SK-N-SH treated with all-trans-retinoic acid at 6 μM for 48 hours (cell line): ENCODE measurements at regions not wholly inside any gene's neighbourhood (a gene's known extent, or its start where the extent isn't known, plus 50 kb on each side); places are given as distances from the start of the nearest gene placed in this dataset.

Experiments used
- ATAC-seq: fragments of 200-7000 bp; cut with Tn5 transposase; 3 replicates; pipeline ENCODE4 v1.9.1; 2020; ENCODE audit warnings: mild to moderate bottlenecking, moderate library complexity
- ARNTL ChIP-seq: fragments of 450-650 bp; formaldehyde crosslinking; IDR thresholded peaks from 2 replicates; pipeline ENCODE4 v1.5.0; 2020; ENCODE audit warnings: low read depth, mild to moderate bottlenecking, moderate library complexity, borderline replicate concordance
- BACH2 ChIP-seq: fragments of 250-450 bp; sonication (Bioruptor Pico); IDR thresholded peaks from 2 replicates; pipeline ENCODE4 v1.9.0; 2021; ENCODE audit warnings: mild to moderate bottlenecking, borderline replicate concordance
- CSDC2 ChIP-seq: fragments of 250-450 bp; sonication (Bioruptor Pico); IDR thresholded peaks from 2 replicates; pipeline ENCODE4 v1.5.0; 2020; ENCODE audit warnings: mild to moderate bottlenecking, moderate library complexity
- ESRRG ChIP-seq: fragments of 250-450 bp; sonication (Bioruptor Pico); IDR thresholded peaks from 2 replicates; pipeline ENCODE4 v1.6.1; 2021; ENCODE audit warnings: mild to moderate bottlenecking
- GLIS3 ChIP-seq: fragments of 250-450 bp; sonication (Bioruptor Pico); IDR thresholded peaks from 2 replicates; pipeline ENCODE4 v1.5.0; 2020; ENCODE audit warnings: mild to moderate bottlenecking, moderate library complexity
- ISL1 ChIP-seq: fragments of 250-450 bp; sonication (Bioruptor Pico); IDR thresholded peaks from 2 replicates; pipeline ENCODE4 v2.1.2; 2022; ENCODE audit warnings: mild to moderate bottlenecking, moderate library complexity
- OSR1 ChIP-seq: fragments of 250-450 bp; sonication (Bioruptor Pico); IDR thresholded peaks from 2 replicates; pipeline ENCODE4 v1.8.0; 2022; ENCODE audit warnings: moderate library complexity, mild to moderate bottlenecking, inconsistent platforms
- PPARA ChIP-seq: fragments of 250-450 bp; sonication (Bioruptor Pico); IDR thresholded peaks from 2 replicates; pipeline ENCODE4 v1.5.0; 2020; ENCODE audit warnings: mild to moderate bottlenecking, borderline replicate concordance
- RARB ChIP-seq: fragments of 250-450 bp; sonication (Bioruptor Pico); IDR thresholded peaks from 2 replicates; pipeline ENCODE4 v1.8.0; 2021; ENCODE audit warnings: mild to moderate bottlenecking, moderate library complexity
- SNAI2 ChIP-seq: fragments of 250-450 bp; sonication (Bioruptor Pico); IDR thresholded peaks from 2 replicates; pipeline ENCODE4 v1.5.0; 2020; ENCODE audit warnings: mild to moderate bottlenecking, moderate library complexity
- TOX ChIP-seq: fragments of 250-450 bp; sonication (Bioruptor Pico); IDR thresholded peaks from 2 replicates; pipeline ENCODE4 v1.8.0; 2021; ENCODE audit warnings: mild to moderate bottlenecking, moderate library complexity, borderline replicate concordance
- ZC3H10 ChIP-seq: fragments of 250-450 bp; sonication (Bioruptor Pico); IDR thresholded peaks from 2 replicates; pipeline ENCODE4 v1.5.1; 2021; ENCODE audit warnings: mild to moderate bottlenecking, moderate library complexity
- ZFP3 ChIP-seq: fragments of 250-450 bp; sonication (Bioruptor Pico); IDR thresholded peaks from 2 replicates; pipeline ENCODE4 v1.5.0; 2020; ENCODE audit warnings: mild to moderate bottlenecking, moderate library complexity
- ZFP30 ChIP-seq: fragments of 450-650 bp; formaldehyde crosslinking; IDR thresholded peaks from 2 replicates; pipeline ENCODE4 v1.5.0; 2022; ENCODE audit warnings: mild to moderate bottlenecking, moderate library complexity
- ZNF565 ChIP-seq: fragments of 450-650 bp; formaldehyde crosslinking; conservative IDR thresholded peaks from 2 replicates; pipeline ENCODE4 v1.5.0; 2020; ENCODE audit warnings: low read depth, mild to moderate bottlenecking, moderate library complexity
- ZNF70 ChIP-seq: fragments of 450-650 bp; formaldehyde crosslinking; IDR thresholded peaks from 2 replicates; pipeline ENCODE4 v1.5.0; 2020; ENCODE audit warnings: mild to moderate bottlenecking, moderate library complexity
- ZNF8 ChIP-seq: fragments of 450-650 bp; formaldehyde crosslinking; IDR thresholded peaks from 2 replicates; pipeline ENCODE4 v1.5.0; 2020; ENCODE audit warnings: mild to moderate bottlenecking, moderate library complexity
- TF ChIP-seq, protein P1 (sequence below): fragments of 250-450 bp; sonication (Bioruptor Pico); IDR thresholded peaks from 2 replicates; pipeline ENCODE4 v1.5.1; 2021; ENCODE audit warnings: mild to moderate bottlenecking, moderate library complexity
- TF ChIP-seq, protein P2 (sequence below): fragments of 250-450 bp; sonication (Bioruptor Pico); IDR thresholded peaks from 2 replicates; pipeline ENCODE4 v1.5.1; 2020; ENCODE audit warnings: low read depth, mild to moderate bottlenecking, moderate library complexity
- TF ChIP-seq, protein P3 (sequence below): fragments of 250-450 bp; sonication (Bioruptor Pico); IDR thresholded peaks from 2 replicates; pipeline ENCODE4 v1.5.0; 2020; ENCODE audit warnings: mild to moderate bottlenecking, moderate library complexity
- TF ChIP-seq, protein P4 (sequence below): fragments of 250-450 bp; sonication (Bioruptor Pico); IDR thresholded peaks from 2 replicates; pipeline ENCODE4 v1.8.0; 2021; ENCODE audit warnings: low read depth, mild to moderate bottlenecking, moderate library complexity, borderline replicate concordance
- TF ChIP-seq, protein P5 (sequence below): fragments of 250-450 bp; sonication (Bioruptor Pico); IDR thresholded peaks from 2 replicates; pipeline ENCODE4 v1.8.0; 2020; ENCODE audit warnings: mild to moderate bottlenecking, moderate library complexity, borderline replicate concordance

DNA sequence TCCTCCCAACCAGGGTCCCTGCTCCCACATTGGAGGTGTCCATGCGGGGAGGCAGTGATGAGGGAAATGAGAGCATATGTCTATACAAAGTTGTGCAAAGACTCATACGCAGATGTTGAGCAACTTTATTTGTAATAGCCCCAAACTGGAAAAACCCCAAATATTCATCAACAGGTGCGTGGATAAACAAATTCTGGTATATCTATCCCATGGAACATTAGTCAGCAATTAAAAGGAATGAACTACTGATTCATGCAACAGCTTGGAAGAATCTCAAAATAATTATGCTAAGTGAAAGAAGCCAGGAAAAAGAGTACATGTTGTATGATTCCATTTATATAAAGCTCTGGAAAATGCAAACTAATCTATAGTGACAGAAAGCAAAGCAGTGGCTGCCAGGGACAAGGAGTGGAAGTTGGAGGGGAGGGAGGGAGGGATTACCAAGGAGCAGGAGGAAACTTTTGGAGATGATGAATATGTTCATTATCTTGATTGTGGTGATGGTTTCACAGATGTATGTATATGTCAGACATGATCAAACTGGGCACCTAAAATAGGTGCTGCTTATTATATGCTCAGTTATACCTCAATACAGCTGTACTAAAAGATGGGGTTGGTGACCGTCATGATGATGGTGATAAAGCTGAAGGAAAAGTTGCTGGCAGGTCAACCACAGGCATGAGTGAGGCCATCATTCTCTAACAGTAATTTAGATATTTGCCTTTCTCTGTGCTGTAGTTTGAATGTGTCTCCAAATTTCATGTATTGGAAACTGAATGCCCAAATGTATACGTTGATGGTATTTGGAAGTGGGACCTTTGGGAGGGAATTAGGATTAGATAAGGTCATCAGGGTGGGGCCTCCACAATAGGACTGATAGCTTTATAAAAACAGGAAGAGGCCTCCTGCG lies 270.9 kb downstream of the CYP26B1 start:
- ATAC-seq, result peak; percentile 36; the same call in 1 of the 3 replicates
- no peak for TF ChIP-seq RARB
- no peak for TF ChIP-seq ZFP3 (CRISPR knock-in tag)
- no peak for TF ChIP-seq PPARA (CRISPR knock-in tag)
- TF ChIP-seq OSR1, result no peak
- TF ChIP-seq ZFP30 (CRISPR knock-in tag), result no peak
- 0 out of 2 replicates have a peak, but pooled peaks have one; percentile 29 for TF ChIP-seq ZNF8
- no peak for TF ChIP-seq TOX

DNA sequence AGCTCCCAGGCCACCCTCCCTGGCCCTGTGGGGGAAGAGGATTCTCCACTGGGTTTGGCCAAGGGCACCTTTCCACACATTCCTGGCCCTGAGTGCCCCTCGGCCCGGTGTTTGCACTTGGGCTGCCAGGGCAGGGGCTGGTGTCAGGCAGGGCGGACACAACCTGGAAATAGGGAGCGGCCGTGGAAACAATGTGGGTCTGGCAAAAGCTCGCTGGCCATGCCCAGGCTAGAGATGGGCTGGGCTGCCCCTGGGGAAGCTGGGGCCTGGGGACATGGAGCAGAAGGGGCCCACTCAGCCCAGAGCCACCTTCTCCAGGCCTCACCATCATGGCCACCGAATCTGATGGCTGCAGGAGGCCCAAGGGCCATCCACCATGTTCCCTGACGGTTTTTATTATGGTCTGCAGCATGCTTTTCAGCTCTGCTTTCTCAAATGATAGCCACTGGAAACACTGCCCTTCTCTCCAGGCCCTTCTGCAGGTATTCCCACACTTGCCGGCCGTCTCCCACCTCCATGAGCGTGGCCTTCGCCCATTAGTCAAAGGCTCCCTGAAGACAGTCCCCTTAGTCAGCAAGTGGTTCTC lies 275.1 kb downstream of the CYP26B1 start:
- no peak for ATAC-seq

DNA sequence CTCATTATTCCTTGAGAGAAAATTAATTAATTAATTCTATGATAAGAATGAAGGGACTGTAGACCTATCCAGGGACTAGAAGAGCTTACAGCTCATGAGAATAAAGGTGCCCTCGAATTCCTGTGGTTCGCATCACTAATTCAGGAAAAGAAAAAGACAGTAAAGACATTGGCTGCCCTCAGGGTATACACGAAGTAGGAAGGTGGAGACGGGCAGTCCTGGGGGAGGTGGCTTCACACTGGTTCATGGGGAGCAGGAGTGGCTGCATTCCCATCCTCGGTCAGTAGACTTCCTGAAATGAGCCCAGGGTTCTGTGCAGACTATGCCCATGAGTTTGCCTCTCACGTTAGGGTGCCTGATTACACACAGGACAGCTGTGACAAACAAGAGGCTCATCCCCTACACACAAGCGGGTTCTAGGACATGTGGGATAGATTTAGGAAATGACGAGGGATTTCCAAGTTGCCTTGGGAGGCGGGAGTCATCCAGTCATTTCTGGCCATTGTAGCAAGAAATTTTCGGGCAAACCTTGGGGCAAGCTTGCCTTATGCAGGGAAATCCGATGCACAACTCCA lies 282.2 kb downstream of the CYP26B1 start:
- no peak for ATAC-seq
- TF ChIP-seq, protein P1, sequence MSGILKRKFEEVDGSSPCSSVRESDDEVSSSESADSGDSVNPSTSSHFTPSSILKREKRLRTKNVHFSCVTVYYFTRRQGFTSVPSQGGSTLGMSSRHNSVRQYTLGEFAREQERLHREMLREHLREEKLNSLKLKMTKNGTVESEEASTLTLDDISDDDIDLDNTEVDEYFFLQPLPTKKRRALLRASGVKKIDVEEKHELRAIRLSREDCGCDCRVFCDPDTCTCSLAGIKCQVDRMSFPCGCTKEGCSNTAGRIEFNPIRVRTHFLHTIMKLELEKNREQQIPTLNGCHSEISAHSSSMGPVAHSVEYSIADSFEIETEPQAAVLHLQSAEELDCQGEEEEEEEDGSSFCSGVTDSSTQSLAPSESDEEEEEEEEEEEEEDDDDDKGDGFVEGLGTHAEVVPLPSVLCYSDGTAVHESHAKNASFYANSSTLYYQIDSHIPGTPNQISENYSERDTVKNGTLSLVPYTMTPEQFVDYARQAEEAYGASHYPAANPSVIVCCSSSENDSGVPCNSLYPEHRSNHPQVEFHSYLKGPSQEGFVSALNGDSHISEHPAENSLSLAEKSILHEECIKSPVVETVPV (CRISPR knock-in tag), result no peak
- TF ChIP-seq ZNF565 (CRISPR knock-in tag), result no peak
- TF ChIP-seq SNAI2, result no peak
- TF ChIP-seq OSR1, result no peak
- no peak for TF ChIP-seq GLIS3 (CRISPR knock-in tag)
- TF ChIP-seq, protein P2, sequence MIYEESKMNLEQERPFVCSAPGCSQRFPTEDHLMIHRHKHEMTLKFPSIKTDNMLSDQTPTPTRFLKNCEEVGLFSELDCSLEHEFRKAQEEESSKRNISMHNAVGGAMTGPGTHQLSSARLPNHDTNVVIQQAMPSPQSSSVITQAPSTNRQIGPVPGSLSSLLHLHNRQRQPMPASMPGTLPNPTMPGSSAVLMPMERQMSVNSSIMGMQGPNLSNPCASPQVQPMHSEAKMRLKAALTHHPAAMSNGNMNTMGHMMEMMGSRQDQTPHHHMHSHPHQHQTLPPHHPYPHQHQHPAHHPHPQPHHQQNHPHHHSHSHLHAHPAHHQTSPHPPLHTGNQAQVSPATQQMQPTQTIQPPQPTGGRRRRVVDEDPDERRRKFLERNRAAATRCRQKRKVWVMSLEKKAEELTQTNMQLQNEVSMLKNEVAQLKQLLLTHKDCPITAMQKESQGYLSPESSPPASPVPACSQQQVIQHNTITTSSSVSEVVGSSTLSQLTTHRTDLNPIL (CRISPR knock-in tag), result no peak
- TF ChIP-seq, protein P3, sequence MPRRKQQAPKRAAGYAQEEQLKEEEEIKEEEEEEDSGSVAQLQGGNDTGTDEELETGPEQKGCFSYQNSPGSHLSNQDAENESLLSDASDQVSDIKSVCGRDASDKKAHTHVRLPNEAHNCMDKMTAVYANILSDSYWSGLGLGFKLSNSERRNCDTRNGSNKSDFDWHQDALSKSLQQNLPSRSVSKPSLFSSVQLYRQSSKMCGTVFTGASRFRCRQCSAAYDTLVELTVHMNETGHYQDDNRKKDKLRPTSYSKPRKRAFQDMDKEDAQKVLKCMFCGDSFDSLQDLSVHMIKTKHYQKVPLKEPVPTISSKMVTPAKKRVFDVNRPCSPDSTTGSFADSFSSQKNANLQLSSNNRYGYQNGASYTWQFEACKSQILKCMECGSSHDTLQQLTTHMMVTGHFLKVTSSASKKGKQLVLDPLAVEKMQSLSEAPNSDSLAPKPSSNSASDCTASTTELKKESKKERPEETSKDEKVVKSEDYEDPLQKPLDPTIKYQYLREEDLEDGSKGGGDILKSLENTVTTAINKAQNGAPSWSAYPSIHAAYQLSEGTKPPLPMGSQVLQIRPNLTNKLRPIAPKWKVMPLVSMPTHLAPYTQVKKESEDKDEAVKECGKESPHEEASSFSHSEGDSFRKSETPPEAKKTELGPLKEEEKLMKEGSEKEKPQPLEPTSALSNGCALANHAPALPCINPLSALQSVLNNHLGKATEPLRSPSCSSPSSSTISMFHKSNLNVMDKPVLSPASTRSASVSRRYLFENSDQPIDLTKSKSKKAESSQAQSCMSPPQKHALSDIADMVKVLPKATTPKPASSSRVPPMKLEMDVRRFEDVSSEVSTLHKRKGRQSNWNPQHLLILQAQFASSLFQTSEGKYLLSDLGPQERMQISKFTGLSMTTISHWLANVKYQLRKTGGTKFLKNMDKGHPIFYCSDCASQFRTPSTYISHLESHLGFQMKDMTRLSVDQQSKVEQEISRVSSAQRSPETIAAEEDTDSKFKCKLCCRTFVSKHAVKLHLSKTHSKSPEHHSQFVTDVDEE, result no peak

More for the DNA sequence above, 275.1 kb downstream of the CYP26B1 start:
- TF ChIP-seq ZC3H10 (CRISPR knock-in tag), result no peak
- TF ChIP-seq, protein P4, sequence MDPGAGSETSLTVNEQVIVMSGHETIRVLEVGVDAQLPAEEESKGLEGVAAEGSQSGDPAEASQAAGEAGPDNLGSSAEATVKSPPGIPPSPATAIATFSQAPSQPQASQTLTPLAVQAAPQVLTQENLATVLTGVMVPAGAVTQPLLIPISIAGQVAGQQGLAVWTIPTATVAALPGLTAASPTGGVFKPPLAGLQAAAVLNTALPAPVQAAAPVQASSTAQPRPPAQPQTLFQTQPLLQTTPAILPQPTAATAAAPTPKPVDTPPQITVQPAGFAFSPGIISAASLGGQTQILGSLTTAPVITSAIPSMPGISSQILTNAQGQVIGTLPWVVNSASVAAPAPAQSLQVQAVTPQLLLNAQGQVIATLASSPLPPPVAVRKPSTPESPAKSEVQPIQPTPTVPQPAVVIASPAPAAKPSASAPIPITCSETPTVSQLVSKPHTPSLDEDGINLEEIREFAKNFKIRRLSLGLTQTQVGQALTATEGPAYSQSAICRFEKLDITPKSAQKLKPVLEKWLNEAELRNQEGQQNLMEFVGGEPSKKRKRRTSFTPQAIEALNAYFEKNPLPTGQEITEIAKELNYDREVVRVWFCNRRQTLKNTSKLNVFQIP (CRISPR knock-in tag), result no peak
- no peak for TF ChIP-seq ESRRG (CRISPR knock-in tag)
- TF ChIP-seq ZFP30 (CRISPR knock-in tag), result no peak
- no peak for TF ChIP-seq BACH2
- TF ChIP-seq RARB, result no peak
- TF ChIP-seq, protein P3, result no peak
- TF ChIP-seq ISL1 (CRISPR knock-in tag), result no peak
- no peak for TF ChIP-seq OSR1
- TF ChIP-seq ZNF70 (CRISPR knock-in tag), result no peak
- no peak for TF ChIP-seq CSDC2 (CRISPR knock-in tag)
- no peak for TF ChIP-seq ARNTL (CRISPR knock-in tag)
- no peak for TF ChIP-seq GLIS3 (CRISPR knock-in tag)
- no peak for TF ChIP-seq ZNF8
- TF ChIP-seq, protein P5, sequence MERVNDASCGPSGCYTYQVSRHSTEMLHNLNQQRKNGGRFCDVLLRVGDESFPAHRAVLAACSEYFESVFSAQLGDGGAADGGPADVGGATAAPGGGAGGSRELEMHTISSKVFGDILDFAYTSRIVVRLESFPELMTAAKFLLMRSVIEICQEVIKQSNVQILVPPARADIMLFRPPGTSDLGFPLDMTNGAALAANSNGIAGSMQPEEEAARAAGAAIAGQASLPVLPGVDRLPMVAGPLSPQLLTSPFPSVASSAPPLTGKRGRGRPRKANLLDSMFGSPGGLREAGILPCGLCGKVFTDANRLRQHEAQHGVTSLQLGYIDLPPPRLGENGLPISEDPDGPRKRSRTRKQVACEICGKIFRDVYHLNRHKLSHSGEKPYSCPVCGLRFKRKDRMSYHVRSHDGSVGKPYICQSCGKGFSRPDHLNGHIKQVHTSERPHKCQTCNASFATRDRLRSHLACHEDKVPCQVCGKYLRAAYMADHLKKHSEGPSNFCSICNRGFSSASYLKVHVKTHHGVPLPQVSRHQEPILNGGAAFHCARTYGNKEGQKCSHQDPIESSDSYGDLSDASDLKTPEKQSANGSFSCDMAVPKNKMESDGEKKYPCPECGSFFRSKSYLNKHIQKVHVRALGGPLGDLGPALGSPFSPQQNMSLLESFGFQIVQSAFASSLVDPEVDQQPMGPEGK (CRISPR knock-in tag), result no peak
